Osteocyte (in vitro differentiated cells): ENCODE measurements at regions not wholly inside any gene's neighbourhood (a gene's known extent, or its start where the extent isn't known, plus 50 kb on each side); places are given as distances from the start of the nearest gene placed in this dataset.

Experiments
- DNase-seq: peaks from one replicate; pipeline ENCODE4 v3.0.0; 2021; ENCODE audit warnings: mixed read lengths; ENCODE audit not compliant: unreplicated experiment; ENCODE audit errors: extremely low spot score
- H3K27ac Mint-ChIP-seq: one replicate; pipeline ENCODE4 v1.8.0; 2021; ENCODE audit warnings: mild to moderate bottlenecking, mixed read lengths; ENCODE audit not compliant: unreplicated experiment
- H3K27me3 Mint-ChIP-seq: one replicate; pipeline ENCODE4 v1.8.0; 2021; ENCODE audit warnings: mixed read lengths; ENCODE audit not compliant: unreplicated experiment
- H3K36me3 Mint-ChIP-seq: one replicate; pipeline ENCODE4 v1.8.0; 2021; ENCODE audit warnings: mixed read lengths; ENCODE audit not compliant: unreplicated experiment
- H3K4me1 Mint-ChIP-seq: one replicate; pipeline ENCODE4 v1.8.0; 2021; ENCODE audit warnings: mixed read lengths; ENCODE audit not compliant: unreplicated experiment
- H3K4me3 Mint-ChIP-seq: one replicate; pipeline ENCODE4 v1.8.0; 2021; ENCODE audit warnings: mild to moderate bottlenecking, moderate library complexity, mixed read lengths; ENCODE audit not compliant: unreplicated experiment
- H3K9me3 Mint-ChIP-seq: one replicate; pipeline ENCODE4 v1.8.0; 2021; ENCODE audit warnings: mixed read lengths; ENCODE audit not compliant: unreplicated experiment
- TF ChIP-seq, protein P1 (sequence below): fragments of 200-600 bp; sonication (generic); IDR thresholded peaks from 2 replicates; pipeline ENCODE4 v1.5.0; 2021; ENCODE audit warnings: antibody characterized with exemption, mild to moderate bottlenecking, moderate library complexity

DNA sequence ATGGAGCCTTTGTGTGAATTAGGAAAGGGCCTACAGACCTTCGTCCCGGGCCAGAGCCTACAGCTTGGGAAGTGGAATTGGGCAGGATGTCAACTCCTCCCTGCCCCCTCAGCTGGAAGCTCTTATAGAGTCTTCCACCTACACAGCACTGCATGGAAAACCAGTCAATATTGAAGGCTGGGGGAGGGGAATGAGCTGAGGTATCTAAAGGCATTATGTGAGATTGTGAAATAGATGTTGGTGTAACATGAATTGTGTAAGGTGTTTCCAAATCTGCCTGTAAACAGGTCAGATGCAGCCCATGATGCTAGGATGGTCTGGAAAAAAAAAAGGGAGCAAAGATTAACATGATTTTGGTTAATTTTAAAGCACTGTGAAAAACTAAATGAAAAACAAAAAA is 433.5 kb upstream of the POU3F3 start:
- Mint-ChIP-seq H3K36me3 (no peaks in the 10 kb centered on the region), H3K27me3 (no peaks in the 10 kb centered on the region), H3K27ac (no peak overlapping the region), H3K9me3 (no peaks in the 10 kb centered on the region), H3K4me1 (no peaks in the 10 kb centered on the region), H3K4me3 (no peak overlapping the region)
- TF ChIP-seq, protein P1, sequence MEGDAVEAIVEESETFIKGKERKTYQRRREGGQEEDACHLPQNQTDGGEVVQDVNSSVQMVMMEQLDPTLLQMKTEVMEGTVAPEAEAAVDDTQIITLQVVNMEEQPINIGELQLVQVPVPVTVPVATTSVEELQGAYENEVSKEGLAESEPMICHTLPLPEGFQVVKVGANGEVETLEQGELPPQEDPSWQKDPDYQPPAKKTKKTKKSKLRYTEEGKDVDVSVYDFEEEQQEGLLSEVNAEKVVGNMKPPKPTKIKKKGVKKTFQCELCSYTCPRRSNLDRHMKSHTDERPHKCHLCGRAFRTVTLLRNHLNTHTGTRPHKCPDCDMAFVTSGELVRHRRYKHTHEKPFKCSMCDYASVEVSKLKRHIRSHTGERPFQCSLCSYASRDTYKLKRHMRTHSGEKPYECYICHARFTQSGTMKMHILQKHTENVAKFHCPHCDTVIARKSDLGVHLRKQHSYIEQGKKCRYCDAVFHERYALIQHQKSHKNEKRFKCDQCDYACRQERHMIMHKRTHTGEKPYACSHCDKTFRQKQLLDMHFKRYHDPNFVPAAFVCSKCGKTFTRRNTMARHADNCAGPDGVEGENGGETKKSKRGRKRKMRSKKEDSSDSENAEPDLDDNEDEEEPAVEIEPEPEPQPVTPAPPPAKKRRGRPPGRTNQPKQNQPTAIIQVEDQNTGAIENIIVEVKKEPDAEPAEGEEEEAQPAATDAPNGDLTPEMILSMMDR, result no peak
- DNase-seq, result no peak

DNA sequence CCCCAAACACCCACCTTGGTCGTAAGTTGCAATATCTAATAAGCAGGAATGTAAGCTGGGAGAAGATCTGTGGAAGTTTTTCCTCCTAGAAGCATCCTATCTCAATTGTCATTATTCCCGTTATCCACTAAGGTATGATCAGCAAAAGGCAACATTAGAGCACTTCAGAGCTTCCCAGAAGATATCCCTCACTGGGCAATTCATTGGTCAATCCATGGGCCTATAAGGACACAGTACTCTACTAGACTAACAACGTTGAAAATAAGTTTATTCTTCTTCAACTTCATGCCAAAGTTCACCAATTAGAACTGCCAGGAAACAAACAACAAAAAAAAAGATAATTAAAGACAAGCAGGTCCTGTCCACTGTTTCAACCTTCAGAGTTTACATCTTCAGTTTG is 433.0 kb upstream of the POU3F3 start:
- Mint-ChIP-seq H3K27ac (no peak overlapping the region), H3K4me3 (no peak overlapping the region)

DNA sequence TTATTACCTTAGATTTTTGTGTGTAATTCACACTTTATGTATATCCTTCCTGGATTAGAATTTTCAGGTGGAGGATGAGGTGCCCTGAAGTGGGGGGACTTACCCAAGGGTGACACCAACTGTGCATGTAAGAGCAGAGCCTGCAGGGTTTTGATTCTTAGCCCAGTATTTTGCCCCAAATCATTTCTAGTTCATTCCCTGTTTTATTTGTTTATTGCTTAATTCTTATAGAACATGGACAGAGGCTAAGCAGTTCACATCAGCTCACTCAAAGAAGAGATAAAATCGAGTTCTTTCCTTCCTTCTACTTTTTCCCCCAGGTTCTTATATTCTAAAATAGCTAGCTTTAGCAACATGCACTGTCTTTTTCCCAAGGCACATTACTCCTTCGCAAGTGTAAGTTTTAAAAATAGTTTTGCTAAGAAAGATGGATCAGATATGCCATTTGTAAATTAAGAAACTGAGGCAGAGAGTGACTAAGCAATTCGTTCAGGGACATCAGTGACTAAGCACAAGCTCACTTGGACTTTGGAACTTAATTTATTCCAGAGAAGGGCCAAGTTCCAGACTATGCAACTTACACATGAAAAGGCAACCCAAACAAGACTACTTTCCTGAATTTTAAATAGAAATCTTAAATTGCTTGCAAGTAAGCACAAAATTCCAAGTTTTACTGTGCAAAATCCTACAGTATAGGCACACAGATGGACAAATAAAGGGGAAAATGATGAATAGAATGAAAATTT is 427.9 kb upstream of the POU3F3 start:
- Mint-ChIP-seq H3K27ac (no peak overlapping the region), H3K27me3 (peaks cover 16% of the 10 kb centered on the region), H3K4me1 (no peaks in the 10 kb centered on the region), H3K9me3 (no peaks in the 10 kb centered on the region), H3K4me3 (no peak overlapping the region), H3K36me3 (no peaks in the 10 kb centered on the region)
- no peak for DNase-seq
- TF ChIP-seq, protein P1, result no peak

More for the DNA sequence above, 433.0 kb upstream of the POU3F3 start:
- TF ChIP-seq, protein P1, result no peak
- no peaks in the 10 kb centered on the region for H3K36me3 Mint-ChIP-seq
- peaks cover 3% of the 10 kb centered on the region for H3K27me3 Mint-ChIP-seq
- no peak for DNase-seq
- no peaks in the 10 kb centered on the region for H3K4me1 Mint-ChIP-seq
- no peaks in the 10 kb centered on the region for H3K9me3 Mint-ChIP-seq

DNA sequence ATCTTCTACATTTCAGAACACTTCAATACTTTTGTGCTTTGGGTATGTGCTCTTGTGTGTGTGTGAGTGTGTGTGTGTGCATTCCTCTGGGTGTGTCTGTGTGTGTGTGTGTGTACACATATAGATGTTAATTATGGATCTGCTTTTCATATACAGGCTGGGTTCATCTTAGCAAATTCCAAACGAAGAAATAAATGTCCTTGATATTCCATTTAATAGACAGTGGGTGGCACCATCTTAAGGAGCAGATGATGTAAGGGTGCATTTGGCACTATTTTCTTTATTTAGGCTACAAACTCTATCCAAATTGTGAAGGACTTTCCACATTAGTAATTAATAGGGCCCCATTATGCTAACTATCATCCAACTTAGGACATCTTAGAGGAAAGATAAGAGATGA is 425.8 kb upstream of the POU3F3 start:
- peaks cover 23% of the 10 kb centered on the region for H3K27me3 Mint-ChIP-seq
- DNase-seq, result no peak
- TF ChIP-seq, protein P1, result no peak
- no peak overlapping the region for H3K27ac Mint-ChIP-seq
- no peaks in the 10 kb centered on the region for H3K9me3 Mint-ChIP-seq
- no peaks in the 10 kb centered on the region for H3K36me3 Mint-ChIP-seq
- H3K4me3 Mint-ChIP-seq, result no peak overlapping the region
- H3K4me1 Mint-ChIP-seq, result no peaks in the 10 kb centered on the region

DNA sequence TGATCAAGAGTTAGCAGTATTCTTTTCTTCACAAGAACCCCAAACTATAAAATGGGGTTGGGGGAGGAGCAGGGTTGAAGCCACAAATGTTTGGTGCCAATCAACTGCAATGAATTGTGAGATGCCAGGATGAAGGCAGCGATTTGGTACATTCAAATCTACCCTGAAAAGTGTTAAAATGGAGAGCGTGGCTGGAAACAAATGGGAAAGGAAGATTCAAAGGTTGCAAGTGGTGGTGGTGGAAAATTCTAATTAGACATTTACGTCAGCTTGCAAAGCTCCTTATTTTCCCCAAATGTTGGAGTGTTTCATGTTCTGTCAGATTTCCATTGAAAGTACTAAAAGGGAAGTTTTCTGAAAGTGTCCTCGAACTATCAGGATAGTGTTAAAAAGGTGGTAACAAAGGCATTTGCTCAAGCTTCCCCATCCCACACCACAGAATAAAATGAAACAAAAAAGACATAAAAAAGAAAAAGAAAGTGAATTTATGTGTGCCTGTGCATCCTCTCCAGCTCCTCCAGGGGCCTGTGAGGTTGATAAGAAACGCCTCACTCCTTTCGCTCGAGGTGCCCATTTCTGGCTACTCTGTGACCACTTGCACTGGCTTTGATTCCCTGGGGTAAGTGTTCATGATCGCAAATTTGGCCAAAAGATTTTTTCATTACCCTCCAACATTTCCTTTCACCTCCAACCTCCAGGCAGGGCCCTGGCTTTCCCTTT is 424.1 kb upstream of the POU3F3 start:
- no peak for DNase-seq
- no peak overlapping the region for H3K4me3 Mint-ChIP-seq
- H3K9me3 Mint-ChIP-seq, result no peaks in the 10 kb centered on the region
- peaks cover 6% of the 10 kb centered on the region for H3K4me1 Mint-ChIP-seq
- peaks cover 24% of the 10 kb centered on the region for H3K27me3 Mint-ChIP-seq
- H3K36me3 Mint-ChIP-seq, result no peaks in the 10 kb centered on the region
- H3K27ac Mint-ChIP-seq, result no peak overlapping the region
- TF ChIP-seq, protein P1, result no peak
